ENCODE measurements at regions not wholly inside any gene's neighbourhood (a gene's known extent, or its start where the extent isn't known, plus 50 kb on each side); places are given as distances from the start of the nearest gene placed in this dataset.

DNA sequence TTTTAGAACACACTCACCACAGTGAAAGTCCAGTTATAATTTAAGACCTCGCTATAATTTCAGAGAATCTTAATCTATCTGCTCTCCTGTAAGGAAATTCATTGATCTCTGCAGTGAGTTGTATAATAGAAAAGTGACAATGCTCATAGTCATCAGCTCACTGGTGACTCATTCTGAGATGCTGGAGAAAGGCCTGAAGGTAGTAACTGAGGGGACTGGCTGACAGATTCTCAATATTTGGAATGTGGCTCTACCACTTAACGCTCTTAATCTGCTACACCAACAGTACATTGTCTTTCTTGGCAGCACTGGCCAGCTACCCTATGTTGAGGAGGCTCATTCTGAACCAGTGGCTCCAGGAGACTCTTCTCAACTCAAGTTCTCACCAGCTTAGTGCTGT lies 246.1 kb downstream of the RPRM start:
- TF ChIP-seq POLR2A (IDR thresholded peaks at IDR 0.05) (no peak), CTCF (IDR thresholded peaks at IDR 0.05) (no peak), POLR2AphosphoS5 (IDR thresholded peaks at IDR 0.05) (no peak)
